K562 (cell line): ENCODE measurements at regions not wholly inside any gene's neighbourhood (a gene's known extent, or its start where the extent isn't known, plus 50 kb on each side); places are given as distances from the start of the nearest gene placed in this dataset.

ENCODE experiments used
- ELF4 ChIP-seq: fragments of 450-650 bp; formaldehyde crosslinking; IDR thresholded peaks from 2 replicates; pipeline ENCODE4 v1.4.0; 2022; ENCODE audit warnings: missing genetic modification characterization
- ESRRB ChIP-seq: fragments of 250-450 bp; sonication (Bioruptor Pico); IDR thresholded peaks from 2 replicates; pipeline ENCODE4 v1.5.0; 2020; ENCODE audit warnings: mild to moderate bottlenecking, moderate library complexity, borderline replicate concordance
- FOXK2 ChIP-seq, 2 experiments: fragments of 450-650 bp; IDR thresholded peaks in 1 of 2; conservative IDR thresholded peaks in 1 of 2; 2 replicates each; pipeline ENCODE4 v1.6.1; 2016; ENCODE audit warnings: low read depth in 2 of 2, mild to moderate bottlenecking in 1 of 2
- GATAD2A ChIP-seq: fragments of 450-650 bp; IDR thresholded peaks from 2 replicates; pipeline ENCODE4 v1.6.1; 2017
- MTA2 ChIP-seq: fragments of 450-650 bp; IDR thresholded peaks from 2 replicates; pipeline ENCODE4 v1.6.1; 2016; ENCODE audit warnings: low read depth
- PHTF2 ChIP-seq: fragments of 250-450 bp; sonication (Bioruptor Pico); IDR thresholded peaks from 2 replicates; pipeline ENCODE4 v1.5.0; 2021; ENCODE audit warnings: mild to moderate bottlenecking
- RBM14 ChIP-seq: fragments of 200-400 bp; formaldehyde crosslinking; IDR thresholded peaks from 2 replicates; pipeline ENCODE4 v1.6.1; 2018; ENCODE audit warnings: low read depth, mild to moderate bottlenecking, low read length, moderate library complexity, borderline replicate concordance; ENCODE audit not compliant: insufficient read depth
- RERE ChIP-seq: sonication (generic); formaldehyde crosslinking; IDR thresholded peaks from 2 replicates; pipeline ENCODE4 v1.8.0; 2023; ENCODE audit warnings: missing genetic modification reagents, mild to moderate bottlenecking, borderline replicate concordance
- STAT5B ChIP-seq: fragments of 250-450 bp; sonication (Bioruptor Pico); IDR thresholded peaks from 2 replicates; pipeline ENCODE4 v1.8.0; 2021; ENCODE audit warnings: mild to moderate bottlenecking, inconsistent platforms
- TEAD2 ChIP-seq: fragments of 450-650 bp; IDR thresholded peaks from 2 replicates; pipeline ENCODE4 v1.6.1; 2016; ENCODE audit warnings: missing genetic modification characterization, control low read depth, missing compliant biosample characterization
- ZKSCAN8 ChIP-seq: fragments of 200-800 bp; sonication (Bioruptor generic); IDR thresholded peaks from 2 replicates; pipeline ENCODE4 v1.6.1; 2016; ENCODE audit warnings: missing genetic modification characterization, missing compliant biosample characterization
- ZNF174 ChIP-seq: fragments of 250-450 bp; sonication (Bioruptor Pico); IDR thresholded peaks from 2 replicates; pipeline ENCODE4 v1.4.0; 2020; ENCODE audit warnings: mild to moderate bottlenecking
- ZNF407 ChIP-seq: fragments of 450-650 bp; IDR thresholded peaks from 2 replicates; pipeline ENCODE4 v1.6.1; 2016; ENCODE audit warnings: low read depth
- ZNF696 ChIP-seq: fragments of 250-450 bp; sonication (Bioruptor Pico); conservative IDR thresholded peaks from 2 replicates; pipeline ENCODE4 v1.4.0; 2020; ENCODE audit warnings: mild to moderate bottlenecking, moderate library complexity
- ZNF699 ChIP-seq: fragments of 250-450 bp; sonication (Bioruptor Pico); IDR thresholded peaks from 2 replicates; pipeline ENCODE4 v1.8.0; 2021; ENCODE audit warnings: mild to moderate bottlenecking, moderate library complexity; ENCODE audit not compliant: insufficient replicate concordance

GRCh38 chr1:56227401-56227800 lies 352.0 kb downstream of the PLPP3 start (continued):
- TF ChIP-seq ZNF407 (no peak), STAT5B (no peak), ESRRB (CRISPR knock-in tag) (no peak), MTA2 (no peak), ZKSCAN8 (CRISPR knock-in tag) (no peak), ZNF699 (CRISPR knock-in tag) (no peak), GATAD2A (no peak), RBM14 (no peak), PHTF2 (no peak), ELF4 (CRISPR knock-in tag) (no peak), FOXK2 (conservative IDR thresholded peaks at IDR 0.05 in 1 of 2, IDR thresholded peaks at IDR 0.05 in 1 of 2; ENCODE audit: low read depth in 2 of 2) (no peak), TEAD2 (tag) (no peak), ZNF174 (CRISPR knock-in tag) (no peak), RERE (CRISPR knock-in tag) (no peak), ZNF696 (CRISPR knock-in tag) (no peak)
